ENCODE measurements at regions not wholly inside any gene's neighbourhood (a gene's known extent, or its start where the extent isn't known, plus 50 kb on each side); places are given as distances from the start of the nearest gene placed in this dataset.
A peak's percentile ranks its signal among the peaks of the same experiment; 100 is the strongest.

GRCh38 chr20:53658322-53658721 is 64.7 kb upstream of the ZNF217 start:
- Mint-ChIP-seq H3K27me3 (ENCODE audit: unreplicated experiment) (no peaks in the 10 kb centered on the region), H3K4me1 (ENCODE audit: low read depth, unreplicated experiment) (peaks cover 41% of the 10 kb centered on the region), H3K4me3 (ENCODE audit: low read depth, unreplicated experiment) (no peak overlapping the region), H3K27ac (ENCODE audit: unreplicated experiment) (peak overlapping the region; percentile 57), H3K9me3 (ENCODE audit: low read depth, unreplicated experiment) (no peaks in the 10 kb centered on the region), H3K36me3 (ENCODE audit: insufficient read depth, unreplicated experiment) (peaks cover 10% of the 10 kb centered on the region)
- BruUV-seq (replicated peaks) = no TSS peak
- CTCF ChIA-PET = interaction anchor here (0.8 to 1.2 kb wide), 3 partner anchors 14 to 90 kb away, joined by 3 to 5 read pairs (median 3); no protein-coding TSS in a partner anchor
- no peak for TF ChIP-seq CTCF (IDR thresholded peaks at IDR 0.05; ENCODE audit: unreplicated experiment)
- DNase-seq = no peak
- intact Hi-C loops (cut with micrococcal nuclease; ENCODE audit: unreplicated experiment) = loop anchor here (5.0 kb wide), 1 partner anchor 36 kb away; no protein-coding TSS in a partner anchor

GRCh38 chr20:53657732-53658131 is 64.1 kb upstream of the ZNF217 start:
- peaks cover 10% of the 10 kb centered on the region for H3K36me3 Mint-ChIP-seq (ENCODE audit: insufficient read depth, unreplicated experiment)
- no peaks in the 10 kb centered on the region for H3K9me3 Mint-ChIP-seq (ENCODE audit: low read depth, unreplicated experiment)
- intact Hi-C loops (cut with micrococcal nuclease; ENCODE audit: unreplicated experiment) = loop anchor here (2.0 to 5.0 kb wide), 4 partner anchors 35 to 171 kb away; no protein-coding TSS in a partner anchor
- H3K4me1 Mint-ChIP-seq (ENCODE audit: low read depth, unreplicated experiment) = peaks cover 47% of the 10 kb centered on the region
- no TSS peak for BruUV-seq (replicated peaks)
- H3K27me3 Mint-ChIP-seq (ENCODE audit: unreplicated experiment) = no peaks in the 10 kb centered on the region
- no peak for TF ChIP-seq CTCF (IDR thresholded peaks at IDR 0.05; ENCODE audit: unreplicated experiment)
- CTCF ChIA-PET = interaction anchor here (0.9 kb wide), 2 partner anchors 64 to 90 kb away, joined by 3 read pairs; partner anchors contain the start of gene ZNF217
- peak overlapping the region; percentile 57 for H3K27ac Mint-ChIP-seq (ENCODE audit: unreplicated experiment)
- no peak for DNase-seq
- no peak overlapping the region for H3K4me3 Mint-ChIP-seq (ENCODE audit: low read depth, unreplicated experiment)

- no peak for DNase-seq
- H3K4me3 Mint-ChIP-seq (ENCODE audit: low read depth, unreplicated experiment) = no peak overlapping the region
- peaks cover 10% of the 10 kb centered on the region for H3K36me3 Mint-ChIP-seq (ENCODE audit: insufficient read depth, unreplicated experiment)
- H3K27me3 Mint-ChIP-seq (ENCODE audit: unreplicated experiment) = no peaks in the 10 kb centered on the region
- H3K9me3 Mint-ChIP-seq (ENCODE audit: low read depth, unreplicated experiment) = no peaks in the 10 kb centered on the region
- H3K27ac Mint-ChIP-seq (ENCODE audit: unreplicated experiment) = peak overlapping the region; percentile 91
- TF ChIP-seq CTCF (IDR thresholded peaks at IDR 0.05; ENCODE audit: unreplicated experiment) = no peak
- CTCF ChIA-PET = interaction anchor here (0.9 kb wide), 2 partner anchors 63 to 91 kb away, joined by 3 read pairs; partner anchors contain the start of gene ZNF217
- BruUV-seq (replicated peaks) = no TSS peak
- peaks cover 52% of the 10 kb centered on the region for H3K4me1 Mint-ChIP-seq (ENCODE audit: low read depth, unreplicated experiment)
- intact Hi-C loops (cut with micrococcal nuclease; ENCODE audit: unreplicated experiment) = loop anchor here (2.0 to 5.0 kb wide), 4 partner anchors 35 to 172 kb away; no protein-coding TSS in a partner anchor
These were observed 63.6 kb upstream of the ZNF217 start for GRCh38 chr20:53657279-53657678.

- H3K9me3 Mint-ChIP-seq (ENCODE audit: low read depth, unreplicated experiment) = no peaks in the 10 kb centered on the region
- CTCF ChIA-PET = interaction anchor here (0.8 to 2.5 kb wide), 3 partner anchors 14 to 274 kb away, joined by 3 to 10 read pairs (median 4); no protein-coding TSS in a partner anchor
- H3K27me3 Mint-ChIP-seq (ENCODE audit: unreplicated experiment) = no peaks in the 10 kb centered on the region
- no TSS peak for BruUV-seq (replicated peaks)
- H3K27ac Mint-ChIP-seq (ENCODE audit: unreplicated experiment) = peak overlapping the region; percentile 91
- no peak for TF ChIP-seq CTCF (IDR thresholded peaks at IDR 0.05; ENCODE audit: unreplicated experiment)
- peaks cover 10% of the 10 kb centered on the region for H3K36me3 Mint-ChIP-seq (ENCODE audit: insufficient read depth, unreplicated experiment)
- intact Hi-C loops (cut with micrococcal nuclease; ENCODE audit: unreplicated experiment) = loop anchor here (1.0 to 5.0 kb wide), 7 partner anchors 13 to 259 kb away; no protein-coding TSS in a partner anchor
- peak overlapping the region; percentile 13 for H3K4me3 Mint-ChIP-seq (ENCODE audit: low read depth, unreplicated experiment)
- peak; percentile 39 for DNase-seq
- peaks cover 57% of the 10 kb centered on the region for H3K4me1 Mint-ChIP-seq (ENCODE audit: low read depth, unreplicated experiment)
These were observed 62.9 kb upstream of the ZNF217 start for GRCh38 chr20:53656293-53657202.

Data from Calu3 (cell line).